ENCODE measurements at regions not wholly inside any gene's neighbourhood (a gene's known extent, or its start where the extent isn't known, plus 50 kb on each side); places are given as distances from the start of the nearest gene placed in this dataset.

DNA sequence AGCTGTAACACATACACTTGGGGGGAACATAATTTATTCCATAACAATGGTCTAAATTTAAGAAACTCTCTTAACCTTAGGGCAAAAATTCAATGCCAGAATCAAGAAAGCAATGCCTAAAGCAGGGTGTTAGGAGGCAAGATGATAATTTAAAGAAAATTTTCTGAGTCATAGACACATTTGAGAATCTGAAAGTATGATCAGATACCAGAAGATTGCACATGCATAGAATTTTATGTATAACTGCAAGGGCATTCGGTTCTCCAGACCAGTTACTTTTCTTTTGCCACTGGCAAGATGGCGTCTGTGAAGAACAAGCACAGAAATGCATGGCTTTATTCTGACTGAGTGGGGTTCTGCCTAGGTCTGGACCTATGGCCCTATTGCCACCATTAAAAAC, 64.4 kb upstream of the IPO9 start:
- H3K9me2 ChIP-seq (ENCODE audit: insufficient read depth, low read length): no peaks in the 10 kb centered on the region
- no peak overlapping the region for H3K27ac ChIP-seq (ENCODE audit: low read length)
- H3K9ac ChIP-seq (ENCODE audit: low read length): no peak overlapping the region
- H3K9me3 ChIP-seq (ENCODE audit: low read length): no peaks in the 10 kb centered on the region
- H3K79me2 ChIP-seq (replicated peaks; ENCODE audit: insufficient read depth, low read length): peaks cover 90% of the 10 kb centered on the region
- H3K36me3 ChIP-seq (ENCODE audit: insufficient read depth, low read length): no peaks in the 10 kb centered on the region
- no peak overlapping the region for H3K4me3 ChIP-seq (ENCODE audit: low read length)
- no peak overlapping the region for H3K4me2 ChIP-seq (ENCODE audit: low read length)
- H2AFZ ChIP-seq (ENCODE audit: low read depth, low read length): no peak overlapping the region
- H3F3A ChIP-seq (ENCODE audit: insufficient read depth, low read length, poor library complexity, severe bottlenecking): no peaks in the 10 kb centered on the region
- peaks cover 7% of the 10 kb centered on the region for H4K20me1 ChIP-seq (ENCODE audit: insufficient read depth)
- no peak for TF ChIP-seq MXI1 (conservative IDR thresholded peaks at IDR 0.05; ENCODE audit: poor library complexity, severe bottlenecking)
- no peak for TF ChIP-seq EP300 (conservative IDR thresholded peaks at IDR 0.05; ENCODE audit: poor library complexity, severe bottlenecking)
- no peaks in the 10 kb centered on the region for H3K27me3 ChIP-seq (ENCODE audit: insufficient read depth, low read depth, low read length)

DNA sequence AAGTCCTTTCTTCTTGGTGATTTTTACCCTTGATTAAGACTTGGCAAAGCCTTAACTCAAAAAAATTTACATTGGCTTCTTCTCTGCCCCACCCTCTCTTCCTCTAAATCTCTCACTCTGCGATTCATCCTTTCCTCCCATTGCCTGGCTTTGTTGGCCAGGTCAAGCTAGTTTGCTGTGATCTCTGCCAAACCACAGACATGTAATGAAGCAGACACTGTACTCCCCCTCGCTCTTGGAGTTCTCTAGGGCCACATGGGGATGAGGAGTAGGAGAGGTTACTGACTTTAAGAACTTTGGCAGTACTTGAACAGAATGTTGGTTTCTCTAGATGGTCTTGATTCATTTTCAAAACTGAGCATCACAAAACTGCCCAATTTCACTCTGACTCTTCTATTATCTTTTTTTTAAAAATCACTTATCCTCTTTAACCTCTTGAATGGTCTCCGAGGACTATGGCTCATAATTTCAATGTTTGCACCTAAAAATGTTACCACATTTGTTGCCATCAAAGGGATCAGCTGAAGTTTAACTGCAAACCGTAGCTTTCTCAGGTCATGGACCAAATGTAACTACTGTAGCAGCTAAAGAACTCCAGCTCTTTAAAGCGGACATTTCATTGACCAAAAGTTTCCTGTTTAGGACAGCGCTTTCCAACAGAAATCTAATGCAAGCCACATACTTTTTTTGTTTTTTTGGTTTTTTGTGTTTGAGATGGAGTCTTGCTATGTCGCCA, 62.7 kb upstream of the IPO9 start:
- H3K27ac ChIP-seq (ENCODE audit: low read length): no peak overlapping the region

More for the DNA sequence above, 62.7 kb upstream of the IPO9 start:
- Histone ChIP-seq H3K9ac (ENCODE audit: low read length) (no peak overlapping the region), H2AFZ (ENCODE audit: low read depth, low read length) (no peak overlapping the region), H3K9me3 (ENCODE audit: low read length) (no peaks in the 10 kb centered on the region), H3F3A (ENCODE audit: insufficient read depth, low read length, poor library complexity, severe bottlenecking) (no peaks in the 10 kb centered on the region), H4K20me1 (ENCODE audit: insufficient read depth) (peaks cover under 1% of the 10 kb centered on the region), H3K4me2 (ENCODE audit: low read length) (no peak overlapping the region), H3K9me2 (ENCODE audit: insufficient read depth, low read length) (no peaks in the 10 kb centered on the region), H3K79me2 (replicated peaks; ENCODE audit: insufficient read depth, low read length) (peaks cover 88% of the 10 kb centered on the region), H3K27me3 (ENCODE audit: insufficient read depth, low read depth, low read length) (no peaks in the 10 kb centered on the region), H3K4me3 (ENCODE audit: low read length) (no peak overlapping the region), H3K36me3 (ENCODE audit: insufficient read depth, low read length) (no peaks in the 10 kb centered on the region)
- TF ChIP-seq EP300 (conservative IDR thresholded peaks at IDR 0.05; ENCODE audit: poor library complexity, severe bottlenecking) (no peak), RAD21 (conservative IDR thresholded peaks at IDR 0.05) (no peak), SMC3 (conservative IDR thresholded peaks at IDR 0.05; ENCODE audit: poor library complexity) (no peak), TAF1 (IDR thresholded peaks at IDR 0.05; ENCODE audit: low read depth) (no peak), EZH2 (IDR thresholded peaks at IDR 0.05; ENCODE audit: borderline replicate concordance, insufficient read depth, low read length, poor library complexity, severe bottlenecking) (no peak), MXI1 (conservative IDR thresholded peaks at IDR 0.05; ENCODE audit: poor library complexity, severe bottlenecking) (no peak), POLR2AphosphoS5 (IDR thresholded peaks at IDR 0.05) (no peak)
- TF ChIP-seq, protein P1, sequence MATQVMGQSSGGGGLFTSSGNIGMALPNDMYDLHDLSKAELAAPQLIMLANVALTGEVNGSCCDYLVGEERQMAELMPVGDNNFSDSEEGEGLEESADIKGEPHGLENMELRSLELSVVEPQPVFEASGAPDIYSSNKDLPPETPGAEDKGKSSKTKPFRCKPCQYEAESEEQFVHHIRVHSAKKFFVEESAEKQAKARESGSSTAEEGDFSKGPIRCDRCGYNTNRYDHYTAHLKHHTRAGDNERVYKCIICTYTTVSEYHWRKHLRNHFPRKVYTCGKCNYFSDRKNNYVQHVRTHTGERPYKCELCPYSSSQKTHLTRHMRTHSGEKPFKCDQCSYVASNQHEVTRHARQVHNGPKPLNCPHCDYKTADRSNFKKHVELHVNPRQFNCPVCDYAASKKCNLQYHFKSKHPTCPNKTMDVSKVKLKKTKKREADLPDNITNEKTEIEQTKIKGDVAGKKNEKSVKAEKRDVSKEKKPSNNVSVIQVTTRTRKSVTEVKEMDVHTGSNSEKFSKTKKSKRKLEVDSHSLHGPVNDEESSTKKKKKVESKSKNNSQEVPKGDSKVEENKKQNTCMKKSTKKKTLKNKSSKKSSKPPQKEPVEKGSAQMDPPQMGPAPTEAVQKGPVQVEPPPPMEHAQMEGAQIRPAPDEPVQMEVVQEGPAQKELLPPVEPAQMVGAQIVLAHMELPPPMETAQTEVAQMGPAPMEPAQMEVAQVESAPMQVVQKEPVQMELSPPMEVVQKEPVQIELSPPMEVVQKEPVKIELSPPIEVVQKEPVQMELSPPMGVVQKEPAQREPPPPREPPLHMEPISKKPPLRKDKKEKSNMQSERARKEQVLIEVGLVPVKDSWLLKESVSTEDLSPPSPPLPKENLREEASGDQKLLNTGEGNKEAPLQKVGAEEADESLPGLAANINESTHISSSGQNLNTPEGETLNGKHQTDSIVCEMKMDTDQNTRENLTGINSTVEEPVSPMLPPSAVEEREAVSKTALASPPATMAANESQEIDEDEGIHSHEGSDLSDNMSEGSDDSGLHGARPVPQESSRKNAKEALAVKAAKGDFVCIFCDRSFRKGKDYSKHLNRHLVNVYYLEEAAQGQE (IDR thresholded peaks at IDR 0.05; ENCODE audit: borderline replicate concordance): no peak
- TF ChIP-seq, protein P2, sequence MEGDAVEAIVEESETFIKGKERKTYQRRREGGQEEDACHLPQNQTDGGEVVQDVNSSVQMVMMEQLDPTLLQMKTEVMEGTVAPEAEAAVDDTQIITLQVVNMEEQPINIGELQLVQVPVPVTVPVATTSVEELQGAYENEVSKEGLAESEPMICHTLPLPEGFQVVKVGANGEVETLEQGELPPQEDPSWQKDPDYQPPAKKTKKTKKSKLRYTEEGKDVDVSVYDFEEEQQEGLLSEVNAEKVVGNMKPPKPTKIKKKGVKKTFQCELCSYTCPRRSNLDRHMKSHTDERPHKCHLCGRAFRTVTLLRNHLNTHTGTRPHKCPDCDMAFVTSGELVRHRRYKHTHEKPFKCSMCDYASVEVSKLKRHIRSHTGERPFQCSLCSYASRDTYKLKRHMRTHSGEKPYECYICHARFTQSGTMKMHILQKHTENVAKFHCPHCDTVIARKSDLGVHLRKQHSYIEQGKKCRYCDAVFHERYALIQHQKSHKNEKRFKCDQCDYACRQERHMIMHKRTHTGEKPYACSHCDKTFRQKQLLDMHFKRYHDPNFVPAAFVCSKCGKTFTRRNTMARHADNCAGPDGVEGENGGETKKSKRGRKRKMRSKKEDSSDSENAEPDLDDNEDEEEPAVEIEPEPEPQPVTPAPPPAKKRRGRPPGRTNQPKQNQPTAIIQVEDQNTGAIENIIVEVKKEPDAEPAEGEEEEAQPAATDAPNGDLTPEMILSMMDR (IDR thresholded peaks at IDR 0.05; ENCODE audit: poor library complexity, severe bottlenecking): no peak
